HG02623 (cell line): ENCODE measurements at regions not wholly inside any gene's neighbourhood (a gene's known extent, or its start where the extent isn't known, plus 50 kb on each side); places are given as distances from the start of the nearest gene placed in this dataset.

Source experiments
- ATAC-seq: cut with Tn5 transposase; IDR thresholded peaks from one replicate; pipeline ENCODE4 v1.9.1; 2021; ENCODE audit warnings: moderate library complexity; ENCODE audit not compliant: unreplicated experiment

GRCh38 chr9:104025104-104025503, 69.0 kb upstream of the SMC2 start:
- ATAC-seq: no peak

GRCh38 chr9:104025945-104026344, 68.2 kb upstream of the SMC2 start:
- ATAC-seq: no peak

GRCh38 chr9:104027295-104027694, 66.8 kb upstream of the SMC2 start:
- peak; percentile 43 for ATAC-seq

DNA sequence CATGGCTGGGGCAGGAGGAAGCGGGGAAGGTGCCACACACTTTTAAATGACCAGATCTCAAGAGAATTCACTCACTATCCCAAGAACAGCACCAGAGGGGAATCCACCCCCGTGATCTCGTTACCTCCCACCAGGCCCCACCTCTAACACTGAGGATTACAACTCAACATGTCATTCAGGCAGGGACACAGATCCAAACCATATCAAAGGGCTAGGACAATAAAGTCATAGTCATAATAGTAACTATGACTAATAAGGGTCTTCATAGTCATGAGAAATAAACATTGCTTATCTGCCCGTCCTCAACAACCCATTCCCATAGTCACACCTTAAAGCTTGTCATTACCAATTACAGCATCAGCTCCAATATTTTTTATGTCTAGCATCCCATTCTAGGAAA, 65.3 kb upstream of the SMC2 start:
- ATAC-seq: no peak
